SU-DHL-6 (cell line): ENCODE measurements at regions not wholly inside any gene's neighbourhood (a gene's known extent, or its start where the extent isn't known, plus 50 kb on each side); places are given as distances from the start of the nearest gene placed in this dataset.

Experiments
- H2AFZ ChIP-seq: fragments of 200-600 bp; sonication (generic); 2 replicates; pipeline ENCODE4 v1.6.1; 2014; ENCODE audit warnings: low read depth, mild to moderate bottlenecking, moderate library complexity, mixed read lengths, antibody characterized with exemption, low read length; ENCODE audit not compliant: severe bottlenecking
- H3F3A ChIP-seq: fragments of 200-600 bp; shearing (Covaris generic); 2 replicates; pipeline ENCODE4 v1.6.0; 2016; ENCODE audit warnings: antibody characterized with exemption, mild to moderate bottlenecking; ENCODE audit not compliant: insufficient read depth
- H3K27ac ChIP-seq: fragments of 200-600 bp; sonication (generic); 2 replicates; pipeline ENCODE4 v1.5.1; 2016; ENCODE audit warnings: low read depth, mild to moderate bottlenecking, low read length, moderate library complexity, mixed read lengths
- H3K27me3 ChIP-seq: fragments of 200-600 bp; sonication (generic), shearing (Covaris generic); 2 replicates; pipeline ENCODE4 v1.6.0; 2014; ENCODE audit warnings: mild to moderate bottlenecking, low read length
- H3K36me3 ChIP-seq: fragments of 200-600 bp; sonication (generic); 2 replicates; pipeline ENCODE4 v1.6.1; 2014; ENCODE audit warnings: mild to moderate bottlenecking, low read length, mixed read lengths
- H3K4me2 ChIP-seq: fragments of 300-600, 200-600 bp; shearing (Covaris generic), sonication (generic); 2 replicates; pipeline ENCODE4 v1.6.0; 2014; ENCODE audit warnings: low read length, low read depth, mild to moderate bottlenecking; ENCODE audit not compliant: poor library complexity, severe bottlenecking
- H3K4me3 ChIP-seq: fragments of 200-600 bp; sonication (generic); 2 replicates; pipeline ENCODE4 v1.5.1; 2014; ENCODE audit warnings: antibody characterized with exemption, low read length, mild to moderate bottlenecking, mixed read lengths; ENCODE audit not compliant: insufficient read depth, poor library complexity, severe bottlenecking
- H3K79me2 ChIP-seq: fragments of 200-600 bp; sonication (generic); 2 replicates; pipeline ENCODE4 v1.6.1; 2014; ENCODE audit warnings: mild to moderate bottlenecking, low read length, moderate library complexity; ENCODE audit not compliant: insufficient read depth
- H3K9ac ChIP-seq: fragments of 200-600 bp; sonication (generic); 2 replicates; pipeline ENCODE4 v1.7.0; 2014; ENCODE audit warnings: mild to moderate bottlenecking, low read length
- H3K9me2 ChIP-seq: fragments of 200-600 bp; sonication (generic); replicated peaks from 2 replicates; pipeline ENCODE4 v1.6.1; 2014; ENCODE audit warnings: low read length; ENCODE audit not compliant: insufficient read depth
- H3K9me3 ChIP-seq: fragments of 200-600 bp; sonication (generic); 2 replicates; pipeline ENCODE4 v1.6.1; 2014; ENCODE audit warnings: low read length, mixed read lengths; ENCODE audit not compliant: insufficient read depth
- H4K20me1 ChIP-seq: fragments of 200-600 bp; sonication (generic); 2 replicates; pipeline ENCODE4 v1.6.1; 2014; ENCODE audit warnings: low read depth, mild to moderate bottlenecking, antibody characterized with exemption, low read length, moderate library complexity, mixed read lengths
- EZH2phosphoT487 ChIP-seq: fragments of 200-600 bp; sonication (generic), shearing (Covaris generic); conservative IDR thresholded peaks from 2 replicates; pipeline ENCODE4 v1.6.1; 2018; ENCODE audit warnings: mild to moderate bottlenecking, antibody characterized with exemption, low read length, moderate library complexity, mixed read lengths
- TF ChIP-seq, protein P1 (sequence below): fragments of 200-600 bp; sonication (generic); IDR thresholded peaks from one replicate; pipeline ENCODE4 v1.5.1; 2017; ENCODE audit warnings: antibody characterized with exemption, mild to moderate bottlenecking, low read length, moderate library complexity; ENCODE audit not compliant: insufficient read depth, poor library complexity, severe bottlenecking

DNA sequence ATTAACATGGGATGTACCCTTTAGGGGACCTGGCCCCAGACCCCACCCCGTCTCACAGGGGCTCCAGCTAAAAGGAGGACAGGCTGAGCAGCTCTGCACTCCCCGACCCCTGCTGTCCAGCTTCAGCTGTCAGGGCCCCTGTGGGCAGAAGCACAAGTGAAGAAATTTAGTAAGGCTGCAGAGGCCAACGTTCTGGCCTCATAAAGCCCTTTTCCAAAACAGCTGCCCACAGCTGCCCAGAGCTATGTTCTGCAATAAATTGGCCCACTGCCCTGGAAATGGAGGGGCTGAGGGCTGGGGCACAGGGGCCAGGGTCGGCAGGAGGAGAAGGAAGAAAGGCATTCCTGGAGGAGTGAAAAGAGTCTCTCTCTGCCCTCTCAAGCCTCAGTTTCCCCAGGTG lies 357.1 kb downstream of the BCL11B start:
- H3K9ac ChIP-seq = no peak overlapping the region
- H3K27me3 ChIP-seq = no peaks in the 10 kb centered on the region
- H3K9me3 ChIP-seq = no peaks in the 10 kb centered on the region
- H3K9me2 ChIP-seq = no peaks in the 10 kb centered on the region
- no peak overlapping the region for H3K4me3 ChIP-seq
- no peak for TF ChIP-seq EZH2phosphoT487
- TF ChIP-seq, protein P1, sequence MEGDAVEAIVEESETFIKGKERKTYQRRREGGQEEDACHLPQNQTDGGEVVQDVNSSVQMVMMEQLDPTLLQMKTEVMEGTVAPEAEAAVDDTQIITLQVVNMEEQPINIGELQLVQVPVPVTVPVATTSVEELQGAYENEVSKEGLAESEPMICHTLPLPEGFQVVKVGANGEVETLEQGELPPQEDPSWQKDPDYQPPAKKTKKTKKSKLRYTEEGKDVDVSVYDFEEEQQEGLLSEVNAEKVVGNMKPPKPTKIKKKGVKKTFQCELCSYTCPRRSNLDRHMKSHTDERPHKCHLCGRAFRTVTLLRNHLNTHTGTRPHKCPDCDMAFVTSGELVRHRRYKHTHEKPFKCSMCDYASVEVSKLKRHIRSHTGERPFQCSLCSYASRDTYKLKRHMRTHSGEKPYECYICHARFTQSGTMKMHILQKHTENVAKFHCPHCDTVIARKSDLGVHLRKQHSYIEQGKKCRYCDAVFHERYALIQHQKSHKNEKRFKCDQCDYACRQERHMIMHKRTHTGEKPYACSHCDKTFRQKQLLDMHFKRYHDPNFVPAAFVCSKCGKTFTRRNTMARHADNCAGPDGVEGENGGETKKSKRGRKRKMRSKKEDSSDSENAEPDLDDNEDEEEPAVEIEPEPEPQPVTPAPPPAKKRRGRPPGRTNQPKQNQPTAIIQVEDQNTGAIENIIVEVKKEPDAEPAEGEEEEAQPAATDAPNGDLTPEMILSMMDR = no peak
- H3K4me2 ChIP-seq = no peak overlapping the region
- no peaks in the 10 kb centered on the region for H4K20me1 ChIP-seq
- no peak overlapping the region for H2AFZ ChIP-seq
- no peaks in the 10 kb centered on the region for H3F3A ChIP-seq
- no peaks in the 10 kb centered on the region for H3K36me3 ChIP-seq
- H3K27ac ChIP-seq = no peak overlapping the region
- H3K79me2 ChIP-seq = no peaks in the 10 kb centered on the region

DNA sequence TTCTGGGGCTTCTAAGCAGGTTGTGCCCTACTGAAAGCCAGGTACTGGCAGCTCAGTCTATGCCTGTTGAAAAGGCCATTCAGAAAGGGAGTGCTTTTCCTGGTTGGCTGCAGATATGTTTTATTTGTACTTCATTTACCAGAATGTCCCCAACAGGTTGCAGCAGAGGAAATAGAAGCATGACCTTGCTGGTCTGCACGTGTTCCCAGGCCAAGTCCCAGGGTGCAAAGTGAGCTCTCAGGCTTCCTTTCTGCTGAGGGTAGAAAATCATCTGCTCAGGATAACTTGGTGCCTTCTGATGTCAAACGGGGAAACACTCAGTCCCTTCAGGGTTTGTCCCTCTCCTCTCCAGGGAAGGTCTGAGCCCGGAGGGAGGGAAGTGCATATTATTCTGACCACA lies 356.4 kb downstream of the BCL11B start:
- no peaks in the 10 kb centered on the region for H4K20me1 ChIP-seq
- no peaks in the 10 kb centered on the region for H3K36me3 ChIP-seq
- H3K9me2 ChIP-seq = no peaks in the 10 kb centered on the region; the same call in 1 of the 2 replicates
- no peaks in the 10 kb centered on the region for H3K27me3 ChIP-seq
- H3K79me2 ChIP-seq = no peaks in the 10 kb centered on the region
- TF ChIP-seq EZH2phosphoT487 = no peak
- TF ChIP-seq, protein P1 = no peak
- no peak overlapping the region for H3K4me3 ChIP-seq
- no peak overlapping the region for H3K4me2 ChIP-seq
- H3F3A ChIP-seq = no peaks in the 10 kb centered on the region
- H2AFZ ChIP-seq = no peak overlapping the region
- no peak overlapping the region for H3K27ac ChIP-seq
- H3K9me3 ChIP-seq = no peaks in the 10 kb centered on the region
- H3K9ac ChIP-seq = no peak overlapping the region

DNA sequence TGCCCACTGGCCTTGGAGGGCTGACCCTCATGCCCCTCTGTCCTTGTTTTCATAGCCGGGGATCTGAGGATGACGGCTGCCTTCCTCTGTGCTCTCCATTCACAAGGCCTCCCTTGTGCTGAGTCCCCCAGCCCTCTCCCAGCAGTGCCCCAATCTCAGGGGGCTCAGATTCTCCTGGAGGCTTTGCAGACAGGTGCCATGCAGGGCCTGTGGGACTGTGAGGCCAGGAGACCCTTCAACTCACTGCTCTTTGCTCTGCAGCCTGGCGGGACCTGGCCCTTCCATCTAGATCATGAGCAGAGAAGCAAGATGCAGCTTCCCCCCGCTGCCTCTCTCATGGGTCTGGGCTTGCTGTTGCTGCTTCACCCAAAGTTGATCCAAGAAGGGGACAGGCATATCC lies 356.0 kb downstream of the BCL11B start:
- Histone ChIP-seq H2AFZ (no peak overlapping the region), H3K27ac (no peak overlapping the region), H3K9me3 (no peaks in the 10 kb centered on the region), H3K4me3 (no peak overlapping the region), H4K20me1 (no peaks in the 10 kb centered on the region), H3K4me2 (no peak overlapping the region), H3K36me3 (no peaks in the 10 kb centered on the region), H3K9ac (no peak overlapping the region), H3F3A (no peaks in the 10 kb centered on the region), H3K79me2 (no peaks in the 10 kb centered on the region), H3K9me2 (no peaks in the 10 kb centered on the region; the same call in 1 of the 2 replicates), H3K27me3 (no peaks in the 10 kb centered on the region)
- TF ChIP-seq, protein P1 = no peak
- TF ChIP-seq EZH2phosphoT487 = no peak
